Activated CD4-positive, CD25-positive, alpha-beta regulatory T cell treated with anti-CD3 and anti-CD28 coated beads, Interleukin-2, amount 50 U/mL, for 72 hours (primary cell): ENCODE measurements at regions not wholly inside any gene's neighbourhood (a gene's known extent, or its start where the extent isn't known, plus 50 kb on each side); places are given as distances from the start of the nearest gene placed in this dataset.
"Not testable (repeated sequence)": the region's sequence is repeated elsewhere in the genome, so short reads cannot be mapped to it uniquely, and the experiment has no call there.

ENCODE experiments used
- DNase-seq: peaks from one replicate; pipeline ENCODE4 v3.0.0; 2021

DNA sequence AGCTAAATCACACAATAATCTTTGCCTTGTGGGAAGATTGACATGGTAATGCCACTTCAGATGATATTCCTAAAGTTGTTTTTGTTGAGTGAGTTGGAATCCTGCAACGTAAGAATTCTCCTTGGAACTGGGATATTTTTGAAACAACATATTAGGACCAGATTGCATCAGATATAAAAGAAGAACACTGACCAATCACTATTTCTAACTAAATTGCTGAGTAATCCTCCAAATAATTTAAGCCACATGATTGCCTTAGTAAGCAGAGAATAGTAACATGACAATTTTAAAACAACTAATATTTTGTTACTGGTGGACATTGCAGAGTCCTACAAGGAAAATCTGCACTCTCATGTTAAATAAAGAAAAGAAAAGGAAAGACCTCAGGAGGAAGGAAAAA is 353.9 kb upstream of the LMCD1 start:
- DNase-seq, result no peak

GRCh38 chr3:8152821-8153418 is 348.7 kb upstream of the LMCD1 start:
- no peak for DNase-seq

DNA sequence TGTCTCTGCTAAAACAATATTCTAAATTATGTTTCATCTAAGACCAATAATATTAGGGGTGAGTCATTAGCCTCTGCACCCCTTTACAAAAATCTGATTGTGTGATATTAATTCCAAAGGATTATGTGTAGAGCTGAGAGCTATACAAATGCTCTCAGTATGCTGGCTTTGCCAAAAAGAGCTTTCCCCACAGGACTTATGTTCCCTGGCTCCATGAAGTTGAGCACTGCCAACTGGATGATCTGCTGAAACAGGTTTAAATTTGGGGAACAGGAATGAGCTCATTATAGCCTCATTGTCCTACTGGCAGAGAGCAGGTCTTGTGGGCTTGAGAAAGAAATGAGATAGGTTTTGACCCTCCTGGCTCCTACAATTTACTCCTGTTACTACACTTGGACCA is 347.8 kb upstream of the LMCD1 start:
- DNase-seq, result no peak

- DNase-seq, result no peak
These were observed 347.0 kb upstream of the LMCD1 start for GRCh38 chr3:8154617-8155016.

- DNase-seq, result no peak
These were observed 345.5 kb upstream of the LMCD1 start for GRCh38 chr3:8156138-8156537.

DNA sequence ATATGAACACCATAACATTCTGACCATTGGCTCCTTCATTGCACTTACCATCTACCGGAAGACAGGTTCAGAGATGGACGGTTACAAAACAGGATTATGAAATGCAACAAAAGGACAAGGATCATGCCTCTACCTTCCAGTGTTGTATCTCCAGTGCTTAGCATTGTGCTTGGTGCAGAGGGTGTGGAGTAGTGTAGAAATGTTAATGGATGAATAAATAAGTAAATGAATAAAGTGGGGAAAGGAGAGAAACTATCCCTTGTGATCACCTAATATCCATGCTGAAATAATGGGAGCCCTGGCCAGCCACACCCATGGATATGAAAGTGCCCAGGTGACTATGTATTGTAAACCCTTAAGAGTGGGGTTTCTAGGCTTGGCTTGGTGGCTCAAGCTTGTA is 344.8 kb upstream of the LMCD1 start:
- no peak for DNase-seq

DNA sequence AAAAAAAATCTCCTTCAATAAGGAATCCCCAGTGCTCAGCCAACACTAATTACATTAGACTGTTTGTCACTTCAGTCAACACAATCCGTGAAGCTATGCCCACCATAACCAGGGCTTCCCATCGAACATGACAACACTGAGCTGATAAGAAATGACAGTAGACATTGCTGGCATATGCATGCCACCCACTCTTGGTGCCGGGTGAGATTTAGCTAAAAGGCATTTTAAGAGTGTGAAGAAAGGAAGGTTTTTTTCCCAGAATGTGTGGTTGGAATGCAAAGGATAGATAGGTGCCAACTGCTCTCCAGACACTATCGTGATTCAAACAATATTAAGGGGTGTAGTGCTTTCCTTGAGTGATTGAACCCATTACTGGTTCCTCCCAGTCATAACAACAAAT is 344.0 kb upstream of the LMCD1 start:
- DNase-seq, result no peak

GRCh38 chr3:8164145-8164544 is 337.5 kb upstream of the LMCD1 start:
- no peak for DNase-seq

DNA sequence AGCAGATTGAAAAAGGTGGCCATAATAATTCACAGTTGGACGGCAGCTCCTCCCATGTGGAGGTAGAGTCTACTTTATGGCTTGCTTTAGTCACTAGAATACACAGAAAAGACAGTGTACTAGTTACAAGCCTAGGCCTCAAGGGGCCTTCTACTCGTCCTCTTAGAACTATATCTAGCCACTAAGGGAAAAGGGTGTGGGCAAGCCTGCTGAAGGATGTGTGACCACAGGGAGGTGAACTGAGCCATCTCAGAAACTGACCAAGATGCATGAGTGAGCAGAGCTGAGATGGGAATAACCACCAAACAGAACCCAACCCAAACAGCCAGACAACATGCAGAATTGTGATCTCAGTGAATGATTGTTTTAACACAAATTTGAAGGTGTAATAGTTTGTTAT is 335.6 kb upstream of the LMCD1 start:
- no peak for DNase-seq

DNA sequence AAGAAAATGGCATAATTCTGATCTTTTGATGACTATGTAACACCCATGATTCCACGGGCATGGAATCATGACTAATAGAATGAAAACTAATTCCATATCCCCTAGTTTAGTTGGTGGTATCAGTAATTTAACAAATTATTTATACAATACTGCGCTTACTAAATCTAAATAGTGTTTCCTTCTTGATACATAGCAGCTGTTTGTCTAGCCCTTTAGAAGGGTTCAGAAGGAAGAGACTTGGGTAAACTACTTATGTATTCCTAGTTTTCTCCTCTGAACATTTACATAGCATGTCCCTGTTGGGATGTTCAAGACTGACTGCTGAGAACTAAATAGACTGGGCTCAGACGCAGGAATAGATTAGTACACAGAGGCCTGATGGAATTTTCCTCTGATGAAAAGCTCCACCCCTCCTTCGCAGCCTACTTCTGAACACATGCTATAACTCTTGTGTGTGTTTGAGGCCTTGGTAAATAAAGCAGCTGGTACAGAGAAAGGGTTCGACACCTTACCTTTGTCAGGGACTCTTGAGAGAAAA is 330.6 kb upstream of the LMCD1 start:
- no peak for DNase-seq

- DNase-seq, result no peak
These were observed 327.7 kb upstream of the LMCD1 start for GRCh38 chr3:8173892-8174291.

DNA sequence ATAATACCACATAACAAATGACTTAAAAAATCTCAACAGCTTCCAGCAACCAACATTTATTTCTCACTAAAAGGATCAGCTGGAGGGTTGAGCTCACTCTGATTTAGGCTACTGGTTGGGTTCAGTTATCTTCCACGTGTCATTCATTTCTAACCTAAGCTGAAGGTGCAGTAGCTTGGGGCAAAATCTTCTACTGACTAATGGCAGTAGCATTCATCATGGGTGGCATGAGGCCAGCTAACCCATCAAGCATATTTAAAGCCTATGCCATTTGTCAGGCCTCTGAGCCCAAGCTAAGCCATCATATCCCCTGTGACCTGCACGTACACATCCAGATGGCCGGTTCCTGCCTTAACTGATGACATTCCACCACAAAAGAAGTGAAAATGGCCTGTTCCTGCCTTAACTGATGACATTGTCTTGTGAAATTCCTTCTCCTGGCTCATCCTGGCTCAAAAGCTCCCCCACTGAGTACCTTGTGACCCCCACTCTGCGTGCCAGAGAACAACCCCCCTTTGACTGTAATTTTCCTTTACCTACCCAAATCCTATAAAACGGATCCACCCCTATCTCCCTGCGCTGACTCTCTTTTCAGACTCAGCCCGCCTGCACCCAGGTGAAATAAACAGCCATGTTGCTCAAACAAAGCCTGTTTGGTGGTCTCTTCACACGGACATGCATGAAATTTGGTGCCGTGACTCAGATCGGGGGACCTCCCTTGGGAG is 324.7 kb upstream of the LMCD1 start:
- not testable (repeated sequence) for DNase-seq

GRCh38 chr3:8178516-8178915 is 323.1 kb upstream of the LMCD1 start:
- not testable (repeated sequence) for DNase-seq

DNA sequence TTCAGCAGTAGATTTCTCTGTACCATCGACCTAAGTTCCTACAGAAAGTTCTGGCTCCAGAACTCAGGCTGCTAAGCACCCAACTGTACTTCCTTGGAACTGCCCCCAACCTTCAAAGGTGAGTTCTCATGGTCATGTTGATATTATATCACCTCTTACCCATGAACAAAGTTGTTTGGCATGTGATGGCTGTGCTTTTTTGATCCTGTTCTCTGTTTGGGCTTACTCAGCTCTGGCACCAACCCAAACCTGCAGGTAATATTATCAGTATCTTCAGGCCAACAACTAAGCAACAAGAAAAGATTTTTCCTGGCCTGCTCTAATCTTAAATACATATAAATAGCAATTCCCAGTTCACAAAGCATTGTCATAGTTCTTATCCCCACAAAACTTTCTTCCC is 318.7 kb upstream of the LMCD1 start:
- no peak for DNase-seq

GRCh38 chr3:8183627-8184026 is 318.0 kb upstream of the LMCD1 start:
- no peak for DNase-seq

DNA sequence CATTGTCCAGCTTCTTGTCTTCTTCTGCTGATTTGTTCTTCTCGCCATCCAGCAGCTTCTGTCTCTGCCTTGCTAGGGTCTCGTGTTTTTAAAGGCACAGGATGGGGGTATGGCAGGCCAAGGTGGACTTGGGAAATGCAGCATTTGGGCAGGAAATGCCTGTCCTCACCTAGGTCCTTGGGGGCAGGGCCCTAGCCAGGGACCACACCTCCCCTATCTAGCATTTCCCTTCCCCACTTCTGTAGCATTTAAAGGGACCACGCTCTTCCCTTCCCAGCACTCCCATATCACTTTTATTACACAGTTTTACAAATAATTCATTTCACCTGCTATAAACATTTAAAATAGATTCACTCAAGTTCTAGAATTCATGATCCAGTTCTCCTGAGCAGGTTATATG is 315.4 kb upstream of the LMCD1 start:
- DNase-seq, result no peak

- DNase-seq, result no peak
These were observed 313.6 kb upstream of the LMCD1 start for GRCh38 chr3:8187996-8188395.

- DNase-seq, result no peak
These were observed 312.6 kb upstream of the LMCD1 start for GRCh38 chr3:8189051-8189450.

DNA sequence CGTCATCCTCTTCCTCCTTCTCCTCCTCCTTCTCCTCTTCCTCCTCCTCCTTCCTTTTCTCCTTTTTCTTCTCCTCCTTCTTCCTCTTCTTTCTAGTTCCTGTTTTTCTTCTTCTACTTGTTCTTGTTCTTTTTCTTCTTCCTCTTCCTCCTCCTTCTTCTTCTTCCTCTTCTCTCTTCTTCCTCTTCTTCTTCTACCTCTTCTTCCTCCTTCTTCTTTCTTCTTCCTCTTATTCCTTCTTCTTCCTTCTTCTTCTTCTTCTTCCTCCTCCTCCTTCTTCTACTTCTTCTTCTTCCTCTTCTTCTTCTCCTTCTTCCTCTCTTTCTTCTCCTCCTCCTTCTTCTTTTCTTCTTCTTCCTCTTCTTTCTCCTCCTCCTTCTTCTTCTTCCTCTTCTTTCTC is 310.2 kb upstream of the LMCD1 start:
- no peak for DNase-seq

- DNase-seq, result no peak
These were observed 304.2 kb upstream of the LMCD1 start for GRCh38 chr3:8197384-8197783.

DNA sequence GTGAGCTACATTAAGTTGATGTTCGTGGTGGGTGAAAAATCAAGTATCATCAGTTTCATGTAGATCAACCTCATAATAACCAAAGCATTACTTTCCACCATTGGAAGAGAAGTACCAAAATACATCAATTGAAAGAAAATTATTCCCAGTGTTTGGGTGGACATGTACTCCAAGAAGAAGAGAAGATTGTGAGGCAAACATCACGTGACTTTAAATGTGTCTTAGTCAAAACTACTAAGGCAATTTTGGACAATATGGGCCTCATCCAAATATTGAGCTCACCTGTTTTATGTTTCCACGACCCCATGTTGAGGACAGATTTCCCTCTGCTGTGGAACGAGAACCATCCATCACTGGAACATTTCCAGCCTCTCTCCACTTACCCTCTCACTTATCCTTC is 303.0 kb upstream of the LMCD1 start:
- DNase-seq, result no peak

DNA sequence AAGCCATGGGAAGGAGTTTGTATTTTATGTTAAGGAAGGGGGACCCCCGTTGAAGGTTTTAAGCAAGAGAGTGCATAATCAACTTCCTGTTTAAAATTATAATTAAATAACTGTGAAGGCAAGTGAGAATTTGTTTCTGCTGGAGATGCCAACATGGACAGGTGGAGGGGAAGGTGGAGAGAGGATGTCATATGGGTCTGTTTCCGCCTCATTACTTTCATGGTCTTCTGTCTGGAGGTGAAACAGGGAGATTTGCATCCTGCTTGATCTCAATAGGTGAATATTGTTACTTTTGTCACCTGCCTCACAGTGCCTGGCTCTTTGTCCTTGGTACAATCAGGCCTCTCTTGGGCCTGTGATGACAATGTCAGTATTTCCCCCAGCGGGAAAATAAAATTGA is 300.6 kb upstream of the LMCD1 start:
- DNase-seq, result no peak

- no peak for DNase-seq
These were observed 299.7 kb upstream of the LMCD1 start for GRCh38 chr3:8201886-8202285.

DNA sequence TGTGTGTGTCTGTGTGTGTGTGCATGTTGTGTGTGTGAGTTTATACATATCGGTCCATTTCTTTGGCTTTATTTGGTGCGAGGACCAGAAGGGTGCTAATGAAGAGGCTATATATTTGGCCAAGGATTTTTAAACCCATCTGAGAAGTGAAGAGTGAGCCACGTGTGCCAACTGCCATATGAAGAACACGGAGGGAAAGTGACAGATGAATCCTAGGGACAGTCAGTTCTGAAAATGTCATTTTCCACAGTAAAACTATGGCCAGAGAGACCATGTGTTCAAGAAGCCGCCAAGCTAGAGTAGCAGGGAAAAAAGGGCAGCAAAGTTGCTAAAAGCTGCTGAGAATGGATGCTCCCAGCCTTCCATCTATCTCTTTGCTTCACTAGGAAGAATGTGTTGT is 297.3 kb upstream of the LMCD1 start:
- DNase-seq, result no peak
